GM23338 (cell line): ENCODE measurements at regions not wholly inside any gene's neighbourhood (a gene's known extent, or its start where the extent isn't known, plus 50 kb on each side); places are given as distances from the start of the nearest gene placed in this dataset.

Experiments
- ATAC-seq: fragments of 200-7000 bp; cut with Tn5 transposase; 3 replicates; pipeline ENCODE4 v1.9.1; 2020
- DNase-seq: peaks from one replicate; pipeline ENCODE4 v3.0.0-alpha.2; 2015; ENCODE audit warnings: low spot score
- H2AFZ ChIP-seq: fragments of 200-600 bp; sonication (generic); 2 replicates; pipeline ENCODE4 v1.8.0; 2016; ENCODE audit warnings: antibody characterized with exemption, mild to moderate bottlenecking, moderate library complexity
- H3F3A ChIP-seq: fragments of 200-600 bp; sonication (generic); replicated peaks from 2 replicates; pipeline ENCODE4 v1.8.0; 2017; ENCODE audit warnings: antibody characterized with exemption, mixed run types, low read depth
- H3K27ac ChIP-seq: fragments of 200-600 bp; sonication (generic); 2 replicates; pipeline ENCODE4 v1.6.1; 2016; ENCODE audit warnings: low read depth
- H3K27me3 ChIP-seq: fragments of 200-600 bp; sonication (generic); 2 replicates; pipeline ENCODE4 v1.8.0; 2016; ENCODE audit warnings: mild to moderate bottlenecking, mixed run types, moderate library complexity; ENCODE audit not compliant: insufficient read depth
- H3K36me3 ChIP-seq: fragments of 200-600 bp; sonication (generic); 2 replicates; pipeline ENCODE4 v1.8.0; 2016; ENCODE audit warnings: mild to moderate bottlenecking; ENCODE audit not compliant: insufficient read depth
- H3K4me1 ChIP-seq: fragments of 200-600 bp; sonication (generic); 2 replicates; pipeline ENCODE4 v1.8.0; 2016; ENCODE audit warnings: mild to moderate bottlenecking, moderate library complexity; ENCODE audit not compliant: insufficient read depth
- H3K4me2 ChIP-seq: fragments of 200-600 bp; sonication (generic); 2 replicates; pipeline ENCODE4 v1.7.1; 2017; ENCODE audit warnings: mixed run types
- H3K4me3 ChIP-seq: fragments of 200-600 bp; sonication (generic); 2 replicates; pipeline ENCODE4 v1.6.1; 2016; ENCODE audit warnings: mixed run types
- H3K79me2 ChIP-seq: fragments of 200-600 bp; sonication (generic); replicated peaks from 2 replicates; pipeline ENCODE4 v1.8.0; 2017; ENCODE audit warnings: mild to moderate bottlenecking; ENCODE audit not compliant: insufficient read depth
- H3K9me2 ChIP-seq: fragments of 200-600 bp; sonication (generic); 2 replicates; pipeline ENCODE4 v1.8.0; 2017; ENCODE audit not compliant: insufficient read depth
- H4K20me1 ChIP-seq: fragments of 200-600 bp; sonication (generic); replicated peaks from 2 replicates; pipeline ENCODE4 v1.8.0; 2017; ENCODE audit warnings: mild to moderate bottlenecking; ENCODE audit not compliant: insufficient read depth
- H3K27ac Mint-ChIP-seq: 2 replicates; pipeline ENCODE4 v1.8.0; 2020; ENCODE audit warnings: inconsistent platforms, mild to moderate bottlenecking, moderate library complexity, mixed read lengths
- H3K27me3 Mint-ChIP-seq: 3 replicates; pipeline ENCODE4 v1.8.0; 2022; ENCODE audit warnings: low read depth, mild to moderate bottlenecking, moderate library complexity, mixed read lengths, inconsistent platforms; ENCODE audit not compliant: insufficient read depth, poor library complexity
- H3K36me3 Mint-ChIP-seq: 3 replicates; pipeline ENCODE4 v1.8.0; 2021; ENCODE audit warnings: low read depth, mild to moderate bottlenecking, inconsistent platforms, moderate library complexity, mixed read lengths
- H3K4me1 Mint-ChIP-seq: 3 replicates; pipeline ENCODE4 v1.8.0; 2020; ENCODE audit warnings: mild to moderate bottlenecking, inconsistent platforms, mixed read lengths
- H3K4me3 Mint-ChIP-seq: 3 replicates; pipeline ENCODE4 v1.8.0; 2021; ENCODE audit warnings: moderate library complexity, mild to moderate bottlenecking, inconsistent platforms, mixed read lengths
- H3K9me3 Mint-ChIP-seq: 3 replicates; pipeline ENCODE4 v1.8.0; 2020; ENCODE audit warnings: moderate library complexity, mild to moderate bottlenecking, inconsistent platforms, mixed read lengths
- EZH2phosphoT487 ChIP-seq: fragments of 200-600 bp; sonication (generic); IDR thresholded peaks from one replicate; pipeline ENCODE4 v1.8.1; 2018; ENCODE audit warnings: antibody characterized with exemption; ENCODE audit not compliant: unreplicated experiment
- POLR2AphosphoS5 ChIP-seq: IDR thresholded peaks from 2 replicates; pipeline ENCODE4 v1.6.1; 2016; ENCODE audit warnings: antibody characterized with exemption, low read depth
- STAT1 ChIP-seq: IDR thresholded peaks from one replicate; pipeline ENCODE4 v1.6.1; 2016; ENCODE audit warnings: antibody characterized with exemption; ENCODE audit not compliant: unreplicated experiment
- ZNF114 ChIP-seq: fragments of 250-450 bp; sonication (Bioruptor Pico); IDR thresholded peaks from 2 replicates; pipeline ENCODE4 v1.5.0; 2020; ENCODE audit warnings: mild to moderate bottlenecking, moderate library complexity
- ZNF462 ChIP-seq: fragments of 250-450 bp; sonication (Bioruptor Pico); IDR thresholded peaks from 2 replicates; pipeline ENCODE4 v1.5.0; 2020; ENCODE audit warnings: mild to moderate bottlenecking, moderate library complexity

- TF ChIP-seq EZH2phosphoT487 (no peak), ZNF462 (no peak)
Observed at GRCh38 chr5:96288166-96288844, 144.7 kb downstream of the PCSK1 start (continued).

GRCh38 chr5:96287136-96287535 lies 145.9 kb downstream of the PCSK1 start:
- Histone ChIP-seq H3K4me1 (peaks cover 20% of the 10 kb centered on the region), H4K20me1 (no peaks in the 10 kb centered on the region), H3K4me2 (0 out of 2 replicates have a peak overlapping the region, but pooled peaks have one; percentile 20), H3K79me2 (no peaks in the 10 kb centered on the region), H3K36me3 (no peaks in the 10 kb centered on the region), H2AFZ (no peak overlapping the region), H3F3A (no peaks in the 10 kb centered on the region), H3K4me3 (no peak overlapping the region), H3K9me2 (no peaks in the 10 kb centered on the region), H3K27me3 (no peaks in the 10 kb centered on the region), H3K27ac (no peak overlapping the region)
- Mint-ChIP-seq H3K27ac (peak overlapping the region; percentile 40; the same call in 1 of the 2 replicates), H3K4me3 (no peak overlapping the region), H3K36me3 (no peaks in the 10 kb centered on the region), H3K9me3 (no peaks in the 10 kb centered on the region), H3K27me3 (no peaks in the 10 kb centered on the region), H3K4me1 (peaks cover 21% of the 10 kb centered on the region; the same call in 2 of the 3 replicates)
- DNase-seq (no peak), ATAC-seq (no peak)
- no peak for TF ChIP-seq STAT1
- TF ChIP-seq POLR2AphosphoS5: no peak
- TF ChIP-seq ZNF114 (CRISPR knock-in tag): no peak
